K562 (cell line): ENCODE measurements at regions not wholly inside any gene's neighbourhood (a gene's known extent, or its start where the extent isn't known, plus 50 kb on each side); places are given as distances from the start of the nearest gene placed in this dataset.

ENCODE experiments used
- ATAC-seq: fragments of 200-7000 bp; cut with Tn5 transposase; 3 replicates; pipeline ENCODE4 v1.9.1; 2020; ENCODE audit warnings: moderate library complexity
- BruUV-seq: library from RNA; stranded (reverse); fragments of 400-500 nt; replicated peaks from 2 replicates; lab custom pipeline; 2021; lab: Mats Ljungman, UMichigan
- CTCF ChIA-PET: fragments of 300-600 bp; formaldehyde crosslinking; extraction: SDS; loops from one replicate; lab custom pipeline; 2021; ENCODE audit warnings: low intra/inter-chr PET ratio; lab: Yijun Ruan, JAX
- POLR2A ChIA-PET: fragments of 300-600, 350-650 bp; sonication (Branson Sonifier 250); formaldehyde crosslinking; extraction: SDS; loops from one replicate; lab custom pipeline; 2021; ENCODE audit warnings: antibody characterized with exemption, inconsistent platforms; lab: Yijun Ruan, JAX
- DNase-seq, 4 experiments: peaks; one replicate each; pipeline versions ENCODE4 v3.0.0 to v3.0.0-alpha.2; 2011 to 2018; ENCODE audit warnings: low spot score in 3 of 4, mixed read lengths in 3 of 4; ENCODE audit errors: extremely low read depth in 1 of 4
- FAIRE-seq: peaks from 2 replicates; lab custom pipeline; 2011; peaks lifted over from hg19 to GRCh38; lab: Jason Lieb, UNC
- H2AFZ ChIP-seq: 2 replicates; pipeline ENCODE4 v1.6.0; 2011; ENCODE audit warnings: low read depth, low read length, control low read depth, inconsistent platforms
- H3K27ac ChIP-seq: fragments of 200-600 bp; 3 replicates; pipeline ENCODE4 v1.8.0; 2011; ENCODE audit warnings: low read depth, mild to moderate bottlenecking, control low read depth, inconsistent platforms, low read length, moderate library complexity, mixed read lengths; ENCODE audit errors: extremely low read depth
- H3K27me3 ChIP-seq, 2 experiments: fragments of 300-600 bp in 1 of 2; 2 replicates in 1 of 2; 3 replicates in 1 of 2; pipeline versions ENCODE4 v1.6.0 to v1.8.0; 2011; ENCODE audit warnings: inconsistent platforms in 2 of 2, low read length in 2 of 2, mild to moderate bottlenecking in 1 of 2, mixed read lengths in 1 of 2, moderate library complexity in 1 of 2; ENCODE audit not compliant: control insufficient read depth in 2 of 2, insufficient read depth in 2 of 2
- H3K36me3 ChIP-seq: fragments of 300-600 bp; 3 replicates; pipeline ENCODE4 v1.8.0; 2011; ENCODE audit warnings: mild to moderate bottlenecking, low read length, inconsistent platforms; ENCODE audit not compliant: control insufficient read depth, insufficient read depth
- H3K4me1 ChIP-seq, 2 experiments: fragments of 200-600 bp in 1 of 2; replicated peaks in 1 of 2; 2 replicates in 1 of 2; 3 replicates in 1 of 2; pipeline versions ENCODE4 v1.5.1 to v1.8.0; 2011; ENCODE audit warnings: inconsistent platforms in 2 of 2, low read length in 2 of 2, mild to moderate bottlenecking in 1 of 2, mixed read lengths in 1 of 2, moderate library complexity in 1 of 2; ENCODE audit not compliant: control insufficient read depth in 2 of 2, insufficient read depth in 2 of 2
- H3K4me2 ChIP-seq: 2 replicates; pipeline ENCODE4 v1.6.1; 2011; ENCODE audit warnings: low read length, control low read depth, inconsistent platforms, mixed read lengths; ENCODE audit not compliant: insufficient read depth
- H3K4me3 ChIP-seq: fragments of 200-600 bp; sonication (generic), shearing (Covaris generic); 2 replicates; pipeline ENCODE4 v1.5.1; 2016; ENCODE audit warnings: control low read depth, inconsistent platforms
- H3K79me2 ChIP-seq: fragments of 200-600 bp; 3 replicates; pipeline ENCODE4 v1.8.0; 2011; ENCODE audit warnings: low read length, inconsistent platforms; ENCODE audit not compliant: control insufficient read depth, insufficient read depth
- H3K9ac ChIP-seq, 2 experiments: 2 replicates each; pipeline versions ENCODE4 v1.6.0 to v1.6.1; 2011; ENCODE audit warnings: low read depth in 2 of 2, low read length in 2 of 2, control low read depth in 1 of 2, inconsistent platforms in 1 of 2, mild to moderate bottlenecking in 1 of 2, mixed read lengths in 1 of 2; ENCODE audit not compliant: insufficient read depth in 1 of 2
- H3K9me1 ChIP-seq: one replicate; pipeline ENCODE4 v1.6.0; 2011; ENCODE audit warnings: inconsistent platforms, mild to moderate bottlenecking, low read length, moderate library complexity; ENCODE audit not compliant: control insufficient read depth, insufficient read depth
- H3K9me3 ChIP-seq: replicated peaks from 2 replicates; pipeline ENCODE4 v1.5.1; 2011; ENCODE audit warnings: low read depth, low read length, inconsistent platforms; ENCODE audit not compliant: control insufficient read depth, insufficient read depth
- H4K20me1 ChIP-seq: replicated peaks from 2 replicates; pipeline ENCODE4 v1.6.1; 2011; ENCODE audit warnings: low read length, inconsistent platforms, mixed read lengths; ENCODE audit not compliant: control insufficient read depth, insufficient read depth
- GTF2F1 ChIP-seq: IDR thresholded peaks from 2 replicates; pipeline ENCODE4 v1.6.1; 2011; ENCODE audit warnings: low read depth, low read length, improper control_type of control experiment
- MEIS2 ChIP-seq: fragments of 450-650 bp; IDR thresholded peaks from 2 replicates; pipeline ENCODE4 v1.6.1; 2014; ENCODE audit warnings: mild to moderate bottlenecking; ENCODE audit not compliant: partially characterized antibody
- NR2C2 ChIP-seq, 2 experiments: fragments of 200-800 bp in 1 of 2; sonication (Bioruptor generic) in 1 of 2; sonication (generic) in 1 of 2; formaldehyde crosslinking in 1 of 2; IDR thresholded peaks; 2 replicates each; pipeline versions ENCODE4 v1.6.1 to v1.8.0; 2016 to 2022; ENCODE audit warnings: mild to moderate bottlenecking in 1 of 2, missing compliant biosample characterization in 1 of 2, missing genetic modification characterization in 1 of 2, missing genetic modification reagents in 1 of 2
- PHB2 ChIP-seq: fragments of 450-650 bp; IDR thresholded peaks from 2 replicates; pipeline ENCODE4 v1.6.1; 2017; ENCODE audit warnings: low read depth
- SOX6 ChIP-seq: fragments of 450-650 bp; IDR thresholded peaks from 2 replicates; pipeline ENCODE4 v1.6.1; 2014; ENCODE audit warnings: mild to moderate bottlenecking
- SRSF3 ChIP-seq: fragments of 200-400 bp; formaldehyde crosslinking; IDR thresholded peaks from 2 replicates; pipeline ENCODE4 v1.6.1; 2016; ENCODE audit warnings: mild to moderate bottlenecking, low read length, moderate library complexity; ENCODE audit not compliant: insufficient read depth
- ZFP36 ChIP-seq: fragments of 150-350 bp; IDR thresholded peaks from 2 replicates; pipeline ENCODE4 v1.6.1; 2018; ENCODE audit warnings: low read length, low read depth; ENCODE audit not compliant: partially characterized antibody
- ZNF584 ChIP-seq: fragments of 200-800 bp; sonication (Bioruptor generic); IDR thresholded peaks from 2 replicates; pipeline ENCODE4 v1.6.1; 2016; ENCODE audit warnings: low read depth, mild to moderate bottlenecking, missing genetic modification characterization, missing compliant biosample characterization
- ZNF589 ChIP-seq: fragments of 200-800 bp; sonication (Bioruptor generic); IDR thresholded peaks from 2 replicates; pipeline ENCODE4 v1.6.1; 2016; ENCODE audit warnings: low read depth, missing genetic modification characterization, missing compliant biosample characterization
- WGBS: fragments of 100-300 bp; shearing (Covaris generic); methylation state at CpG from one replicate; pipeline ENCODE4 v1.1.6; 2016; ENCODE audit warnings: low coverage, mixed read lengths; ENCODE audit not compliant: insufficient coverage; ENCODE audit errors: missing lambda C conversion rate; 5-methylcytosine and 5-hydroxymethylcytosine counted together
- in situ Hi-C: fragments of 300-500 bp; cut with MboI; formaldehyde crosslinking; loops from 4 replicates; pipeline ENCODE4 v1.15.0; 2018; ENCODE audit warnings: inconsistent platforms, mixed read lengths
- intact Hi-C: fragments of 100-400 bp; cut with micrococcal nuclease; formaldehyde crosslinking; loops from 2 replicates; pipeline ENCODE4 v1.14.2; 2022
- TF ChIP-seq, protein P1 (sequence below): fragments of 450-650 bp; IDR thresholded peaks from 2 replicates; pipeline ENCODE4 v1.6.1; 2018; ENCODE audit not compliant: partially characterized antibody
- TF ChIP-seq, protein P2 (sequence below), 2 experiments: fragments of 450-650 bp; IDR thresholded peaks; 2 replicates each; pipeline ENCODE4 v1.6.1; 2018; ENCODE audit warnings: mild to moderate bottlenecking in 2 of 2, low read depth in 1 of 2; ENCODE audit not compliant: partially characterized antibody in 2 of 2
- TF ChIP-seq, protein P3 (sequence below), 2 experiments: fragments of 250-450 bp in 1 of 2; fragments of 450-650 bp in 1 of 2; sonication (Bioruptor Pico) in 1 of 2; IDR thresholded peaks; 2 replicates each; pipeline versions ENCODE4 v1.6.1 to v1.8.0; 2016 to 2021; ENCODE audit warnings: mild to moderate bottlenecking in 2 of 2, moderate library complexity in 2 of 2, missing compliant biosample characterization in 1 of 2, missing genetic modification characterization in 1 of 2

DNA sequence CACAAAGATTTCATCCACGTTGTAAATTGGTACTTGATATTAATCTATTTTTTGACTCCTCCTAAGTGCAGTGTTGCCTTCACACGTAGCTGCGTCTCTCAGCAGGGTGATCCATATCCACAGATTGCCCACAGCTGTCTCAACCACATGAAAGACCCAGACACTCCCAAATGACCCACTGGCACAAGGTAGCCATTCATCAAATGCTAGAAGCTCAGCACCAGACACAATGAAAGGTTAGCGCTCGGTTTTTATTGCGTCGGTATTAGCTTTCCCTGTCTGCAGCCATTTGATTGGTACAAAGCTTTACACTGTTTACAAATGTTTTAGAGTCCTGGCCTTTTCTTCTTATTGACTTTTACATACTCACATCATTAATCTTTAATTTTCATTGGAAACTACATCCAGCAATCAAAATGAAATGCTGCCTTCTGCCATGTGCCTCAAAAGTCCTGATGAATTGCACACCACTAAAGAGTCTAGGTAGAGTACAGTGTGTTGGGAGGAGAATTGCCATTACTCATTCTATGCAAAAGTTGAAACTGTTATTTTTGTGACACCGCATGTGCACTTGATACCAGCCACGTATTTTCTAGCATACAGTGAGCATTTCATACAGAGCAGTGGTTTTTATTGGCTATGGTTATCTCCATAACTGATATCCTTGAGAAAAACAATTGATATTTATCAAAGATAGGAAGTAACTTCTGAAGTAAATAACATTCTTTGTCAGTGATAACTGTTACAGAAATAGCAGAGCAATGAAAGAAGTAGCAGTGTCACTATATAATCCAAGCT lies 127.3 kb upstream of the NUDT7 start:
- H3K27ac ChIP-seq: no peak overlapping the region
- no peaks in the 10 kb centered on the region for H4K20me1 ChIP-seq
- POLR2A ChIA-PET: no interaction called here
- H3K4me3 ChIP-seq: no peak overlapping the region
- FAIRE-seq (no peak), DNase-seq (no peak), ATAC-seq (no peak)
- H2AFZ ChIP-seq: no peak overlapping the region
- no peak overlapping the region for H3K4me2 ChIP-seq
- no TSS peak for BruUV-seq
- H3K27me3 ChIP-seq: no peaks in the 10 kb centered on the region
- no peaks in the 10 kb centered on the region for H3K4me1 ChIP-seq
- H3K9me3 ChIP-seq: no peaks in the 10 kb centered on the region
- intact Hi-C loops (loop anchor here (5.0 kb wide), 1 partner anchor 62 kb away; no protein-coding TSS in a partner anchor), in situ Hi-C loops (no loop called here)
- TF ChIP-seq PHB2: no peak
- TF ChIP-seq, protein P1, sequence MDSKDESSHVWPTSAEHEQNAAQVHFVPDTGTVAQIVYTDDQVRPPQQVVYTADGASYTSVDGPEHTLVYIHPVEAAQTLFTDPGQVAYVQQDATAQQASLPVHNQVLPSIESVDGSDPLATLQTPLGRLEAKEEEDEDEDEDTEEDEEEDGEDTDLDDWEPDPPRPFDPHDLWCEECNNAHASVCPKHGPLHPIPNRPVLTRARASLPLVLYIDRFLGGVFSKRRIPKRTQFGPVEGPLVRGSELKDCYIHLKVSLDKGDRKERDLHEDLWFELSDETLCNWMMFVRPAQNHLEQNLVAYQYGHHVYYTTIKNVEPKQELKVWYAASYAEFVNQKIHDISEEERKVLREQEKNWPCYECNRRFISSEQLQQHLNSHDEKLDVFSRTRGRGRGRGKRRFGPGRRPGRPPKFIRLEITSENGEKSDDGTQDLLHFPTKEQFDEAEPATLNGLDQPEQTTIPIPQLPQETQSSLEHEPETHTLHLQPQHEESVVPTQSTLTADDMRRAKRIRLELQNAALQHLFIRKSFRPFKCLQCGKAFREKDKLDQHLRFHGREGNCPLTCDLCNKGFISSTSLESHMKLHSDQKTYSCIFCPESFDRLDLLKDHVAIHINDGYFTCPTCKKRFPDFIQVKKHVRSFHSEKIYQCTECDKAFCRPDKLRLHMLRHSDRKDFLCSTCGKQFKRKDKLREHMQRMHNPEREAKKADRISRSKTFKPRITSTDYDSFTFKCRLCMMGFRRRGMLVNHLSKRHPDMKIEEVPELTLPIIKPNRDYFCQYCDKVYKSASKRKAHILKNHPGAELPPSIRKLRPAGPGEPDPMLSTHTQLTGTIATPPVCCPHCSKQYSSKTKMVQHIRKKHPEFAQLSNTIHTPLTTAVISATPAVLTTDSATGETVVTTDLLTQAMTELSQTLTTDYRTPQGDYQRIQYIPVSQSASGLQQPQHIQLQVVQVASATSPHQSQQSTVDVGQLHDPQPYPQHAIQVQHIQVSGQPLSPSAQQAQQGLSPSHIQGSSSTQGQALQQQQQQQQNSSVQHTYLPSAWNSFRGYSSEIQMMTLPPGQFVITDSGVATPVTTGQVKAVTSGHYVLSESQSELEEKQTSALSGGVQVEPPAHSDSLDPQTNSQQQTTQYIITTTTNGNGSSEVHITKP: no peak
- no peak for TF ChIP-seq ZNF589
- TF ChIP-seq ZNF584 (CRISPR knock-in tag): no peak
- TF ChIP-seq, protein P2, sequence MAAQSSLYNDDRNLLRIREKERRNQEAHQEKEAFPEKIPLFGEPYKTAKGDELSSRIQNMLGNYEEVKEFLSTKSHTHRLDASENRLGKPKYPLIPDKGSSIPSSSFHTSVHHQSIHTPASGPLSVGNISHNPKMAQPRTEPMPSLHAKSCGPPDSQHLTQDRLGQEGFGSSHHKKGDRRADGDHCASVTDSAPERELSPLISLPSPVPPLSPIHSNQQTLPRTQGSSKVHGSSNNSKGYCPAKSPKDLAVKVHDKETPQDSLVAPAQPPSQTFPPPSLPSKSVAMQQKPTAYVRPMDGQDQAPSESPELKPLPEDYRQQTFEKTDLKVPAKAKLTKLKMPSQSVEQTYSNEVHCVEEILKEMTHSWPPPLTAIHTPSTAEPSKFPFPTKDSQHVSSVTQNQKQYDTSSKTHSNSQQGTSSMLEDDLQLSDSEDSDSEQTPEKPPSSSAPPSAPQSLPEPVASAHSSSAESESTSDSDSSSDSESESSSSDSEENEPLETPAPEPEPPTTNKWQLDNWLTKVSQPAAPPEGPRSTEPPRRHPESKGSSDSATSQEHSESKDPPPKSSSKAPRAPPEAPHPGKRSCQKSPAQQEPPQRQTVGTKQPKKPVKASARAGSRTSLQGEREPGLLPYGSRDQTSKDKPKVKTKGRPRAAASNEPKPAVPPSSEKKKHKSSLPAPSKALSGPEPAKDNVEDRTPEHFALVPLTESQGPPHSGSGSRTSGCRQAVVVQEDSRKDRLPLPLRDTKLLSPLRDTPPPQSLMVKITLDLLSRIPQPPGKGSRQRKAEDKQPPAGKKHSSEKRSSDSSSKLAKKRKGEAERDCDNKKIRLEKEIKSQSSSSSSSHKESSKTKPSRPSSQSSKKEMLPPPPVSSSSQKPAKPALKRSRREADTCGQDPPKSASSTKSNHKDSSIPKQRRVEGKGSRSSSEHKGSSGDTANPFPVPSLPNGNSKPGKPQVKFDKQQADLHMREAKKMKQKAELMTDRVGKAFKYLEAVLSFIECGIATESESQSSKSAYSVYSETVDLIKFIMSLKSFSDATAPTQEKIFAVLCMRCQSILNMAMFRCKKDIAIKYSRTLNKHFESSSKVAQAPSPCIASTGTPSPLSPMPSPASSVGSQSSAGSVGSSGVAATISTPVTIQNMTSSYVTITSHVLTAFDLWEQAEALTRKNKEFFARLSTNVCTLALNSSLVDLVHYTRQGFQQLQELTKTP (IDR thresholded peaks at IDR 0.05; ENCODE audit: low read depth in 1 of 2, partially characterized antibody in 2 of 2): no peak
- no peak for TF ChIP-seq SOX6
- no peak for TF ChIP-seq ZFP36
- TF ChIP-seq, protein P3, sequence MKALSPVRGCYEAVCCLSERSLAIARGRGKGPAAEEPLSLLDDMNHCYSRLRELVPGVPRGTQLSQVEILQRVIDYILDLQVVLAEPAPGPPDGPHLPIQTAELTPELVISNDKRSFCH (CRISPR knock-in tag; IDR thresholded peaks at IDR 0.05): no peak
- TF ChIP-seq, protein P3 (tag; IDR thresholded peaks at IDR 0.05): no peak
- TF ChIP-seq NR2C2 (CRISPR knock-in tag; IDR thresholded peaks at IDR 0.05): no peak
- TF ChIP-seq NR2C2 (tag; IDR thresholded peaks at IDR 0.05): no peak
- no peak for TF ChIP-seq MEIS2
- no peak for TF ChIP-seq SRSF3
- no peak for TF ChIP-seq GTF2F1
- H3K9me1 ChIP-seq: no peaks in the 10 kb centered on the region
- no peaks in the 10 kb centered on the region for H3K79me2 ChIP-seq
- 6% methylated on average over 9 of the region's 9 CpGs for WGBS
- H3K36me3 ChIP-seq: no peaks in the 10 kb centered on the region
- H3K9ac ChIP-seq: no peak overlapping the region
- CTCF ChIA-PET: no interaction called here
